PFSK-1 (cell line): ENCODE measurements at regions not wholly inside any gene's neighbourhood (a gene's known extent, or its start where the extent isn't known, plus 50 kb on each side); places are given as distances from the start of the nearest gene placed in this dataset.

Experiments used
- POLR2AphosphoS5 ChIP-seq: IDR thresholded peaks from 2 replicates; pipeline ENCODE4 v1.6.1; 2012; ENCODE audit warnings: low read depth, mild to moderate bottlenecking, control low read depth, low read length, moderate library complexity
- SIN3A ChIP-seq: IDR thresholded peaks from 2 replicates; pipeline ENCODE4 v1.6.1; 2012; ENCODE audit warnings: mild to moderate bottlenecking, low read length, moderate library complexity, borderline replicate concordance; ENCODE audit not compliant: insufficient read depth
- TAF1 ChIP-seq: IDR thresholded peaks from 2 replicates; pipeline ENCODE4 v1.6.1; 2012; ENCODE audit warnings: low read length, control low read depth, borderline replicate concordance; ENCODE audit not compliant: insufficient read depth
- TF ChIP-seq, protein P1 (sequence below), 2 experiments: IDR thresholded peaks; 2 replicates each; pipeline versions ENCODE4 v1.6.1 to v1.8.0; 2011 to 2012; ENCODE audit warnings: low read depth in 2 of 2, low read length in 2 of 2, control low read depth in 1 of 2, inconsistent platforms in 1 of 2, mild to moderate bottlenecking in 1 of 2, moderate library complexity in 1 of 2; ENCODE audit not compliant: insufficient read depth in 1 of 2

DNA sequence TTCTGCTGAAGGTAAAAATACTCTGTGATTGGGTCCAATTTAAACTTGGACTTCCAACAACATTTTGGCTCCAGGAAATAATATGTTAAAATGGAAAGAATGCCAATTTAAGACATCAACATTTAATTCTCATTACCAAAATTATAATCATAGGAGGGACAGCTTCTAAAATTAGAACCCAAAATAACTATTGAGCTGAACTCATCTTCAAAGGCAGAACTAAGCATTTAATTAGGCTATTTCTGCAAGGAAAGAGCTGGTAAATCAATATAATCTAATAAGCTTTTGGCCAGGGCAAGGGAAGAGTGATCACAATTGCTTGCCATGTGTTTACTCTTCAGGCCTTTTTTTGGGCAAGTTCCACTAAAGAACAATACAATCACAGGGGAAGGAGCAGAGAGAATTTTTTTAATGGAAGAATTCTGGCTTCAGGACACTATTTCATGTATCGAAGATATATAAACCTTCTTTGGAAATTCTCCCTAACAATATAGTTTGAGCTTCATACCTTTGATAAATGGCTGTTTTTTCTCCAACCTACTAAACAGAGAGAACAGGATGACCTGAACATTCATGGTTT, 133.1 kb upstream of the PTBP2 start:
- no peak for TF ChIP-seq TAF1
- no peak for TF ChIP-seq POLR2AphosphoS5
- TF ChIP-seq, protein P1, sequence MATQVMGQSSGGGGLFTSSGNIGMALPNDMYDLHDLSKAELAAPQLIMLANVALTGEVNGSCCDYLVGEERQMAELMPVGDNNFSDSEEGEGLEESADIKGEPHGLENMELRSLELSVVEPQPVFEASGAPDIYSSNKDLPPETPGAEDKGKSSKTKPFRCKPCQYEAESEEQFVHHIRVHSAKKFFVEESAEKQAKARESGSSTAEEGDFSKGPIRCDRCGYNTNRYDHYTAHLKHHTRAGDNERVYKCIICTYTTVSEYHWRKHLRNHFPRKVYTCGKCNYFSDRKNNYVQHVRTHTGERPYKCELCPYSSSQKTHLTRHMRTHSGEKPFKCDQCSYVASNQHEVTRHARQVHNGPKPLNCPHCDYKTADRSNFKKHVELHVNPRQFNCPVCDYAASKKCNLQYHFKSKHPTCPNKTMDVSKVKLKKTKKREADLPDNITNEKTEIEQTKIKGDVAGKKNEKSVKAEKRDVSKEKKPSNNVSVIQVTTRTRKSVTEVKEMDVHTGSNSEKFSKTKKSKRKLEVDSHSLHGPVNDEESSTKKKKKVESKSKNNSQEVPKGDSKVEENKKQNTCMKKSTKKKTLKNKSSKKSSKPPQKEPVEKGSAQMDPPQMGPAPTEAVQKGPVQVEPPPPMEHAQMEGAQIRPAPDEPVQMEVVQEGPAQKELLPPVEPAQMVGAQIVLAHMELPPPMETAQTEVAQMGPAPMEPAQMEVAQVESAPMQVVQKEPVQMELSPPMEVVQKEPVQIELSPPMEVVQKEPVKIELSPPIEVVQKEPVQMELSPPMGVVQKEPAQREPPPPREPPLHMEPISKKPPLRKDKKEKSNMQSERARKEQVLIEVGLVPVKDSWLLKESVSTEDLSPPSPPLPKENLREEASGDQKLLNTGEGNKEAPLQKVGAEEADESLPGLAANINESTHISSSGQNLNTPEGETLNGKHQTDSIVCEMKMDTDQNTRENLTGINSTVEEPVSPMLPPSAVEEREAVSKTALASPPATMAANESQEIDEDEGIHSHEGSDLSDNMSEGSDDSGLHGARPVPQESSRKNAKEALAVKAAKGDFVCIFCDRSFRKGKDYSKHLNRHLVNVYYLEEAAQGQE (IDR thresholded peaks at IDR 0.05; ENCODE audit: insufficient read depth in 1 of 2, low read depth in 2 of 2, low read length in 2 of 2) = no peak
- TF ChIP-seq SIN3A = no peak
